ENCODE measurements at regions not wholly inside any gene's neighbourhood (a gene's known extent, or its start where the extent isn't known, plus 50 kb on each side); places are given as distances from the start of the nearest gene placed in this dataset.

DNA sequence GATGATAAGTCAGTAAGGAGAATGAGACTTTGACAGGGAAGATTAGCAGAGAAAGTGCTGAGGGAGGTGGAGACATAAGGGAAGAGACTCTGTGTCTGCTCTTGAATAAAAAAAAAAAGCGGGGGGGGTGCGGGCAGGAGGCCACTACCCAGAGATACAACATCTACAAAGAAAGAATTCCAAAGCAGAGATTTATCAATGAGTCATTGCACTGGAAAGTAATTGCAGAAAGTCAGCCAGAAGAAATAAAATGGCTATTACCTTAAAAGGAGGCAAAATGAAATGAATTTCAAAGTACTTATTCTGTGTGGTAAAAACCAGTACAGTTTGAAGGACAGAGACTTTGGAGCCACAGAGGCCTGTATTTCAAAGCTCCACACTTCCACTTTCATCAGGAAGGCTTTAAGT, 267.1 kb upstream of the PRKD1 start:
- TF ChIP-seq, protein P1, sequence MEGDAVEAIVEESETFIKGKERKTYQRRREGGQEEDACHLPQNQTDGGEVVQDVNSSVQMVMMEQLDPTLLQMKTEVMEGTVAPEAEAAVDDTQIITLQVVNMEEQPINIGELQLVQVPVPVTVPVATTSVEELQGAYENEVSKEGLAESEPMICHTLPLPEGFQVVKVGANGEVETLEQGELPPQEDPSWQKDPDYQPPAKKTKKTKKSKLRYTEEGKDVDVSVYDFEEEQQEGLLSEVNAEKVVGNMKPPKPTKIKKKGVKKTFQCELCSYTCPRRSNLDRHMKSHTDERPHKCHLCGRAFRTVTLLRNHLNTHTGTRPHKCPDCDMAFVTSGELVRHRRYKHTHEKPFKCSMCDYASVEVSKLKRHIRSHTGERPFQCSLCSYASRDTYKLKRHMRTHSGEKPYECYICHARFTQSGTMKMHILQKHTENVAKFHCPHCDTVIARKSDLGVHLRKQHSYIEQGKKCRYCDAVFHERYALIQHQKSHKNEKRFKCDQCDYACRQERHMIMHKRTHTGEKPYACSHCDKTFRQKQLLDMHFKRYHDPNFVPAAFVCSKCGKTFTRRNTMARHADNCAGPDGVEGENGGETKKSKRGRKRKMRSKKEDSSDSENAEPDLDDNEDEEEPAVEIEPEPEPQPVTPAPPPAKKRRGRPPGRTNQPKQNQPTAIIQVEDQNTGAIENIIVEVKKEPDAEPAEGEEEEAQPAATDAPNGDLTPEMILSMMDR (IDR thresholded peaks at IDR 0.05) = no peak
- no peak for TF ChIP-seq EZH2phosphoT487 (IDR thresholded peaks at IDR 0.05)

Data from neural progenitor cell (in vitro differentiated cells).